Stimulated activated CD4-positive, alpha-beta T cell treated with anti-CD3 and anti-CD28 coated beads, Interleukin-4, amount 100 ng/mL, for 48 hours (primary cell): ENCODE measurements at regions not wholly inside any gene's neighbourhood (a gene's known extent, or its start where the extent isn't known, plus 50 kb on each side); places are given as distances from the start of the nearest gene placed in this dataset.
A peak's percentile ranks its signal among the peaks of the same experiment; 100 is the strongest.

ENCODE experiments used
- DNase-seq, 2 donors: peaks; one replicate each; pipeline ENCODE4 v3.0.0-alpha.2; 2020; ENCODE audit warnings: low read depth in 2 of 2

DNA sequence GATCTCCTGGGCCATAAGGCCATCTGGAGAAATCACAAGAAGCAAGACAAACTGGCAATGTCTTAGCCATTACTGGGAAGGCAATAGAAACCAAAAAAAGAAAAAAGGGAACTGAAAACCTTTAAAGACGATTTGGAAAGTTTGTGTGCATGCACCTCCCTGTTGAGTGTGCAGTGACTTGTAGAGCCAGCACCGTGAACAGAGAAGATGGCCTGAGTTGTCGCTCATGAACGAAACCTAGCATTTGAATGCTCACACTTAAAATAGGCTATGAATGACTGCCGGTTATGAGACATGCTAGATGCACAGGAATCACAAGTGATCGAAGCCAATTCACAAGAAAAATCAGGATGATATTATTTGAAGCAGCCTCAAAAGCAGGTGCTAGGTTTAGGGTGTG lies 151.3 kb upstream of the ADO start:
- DNase-seq = no peak

DNA sequence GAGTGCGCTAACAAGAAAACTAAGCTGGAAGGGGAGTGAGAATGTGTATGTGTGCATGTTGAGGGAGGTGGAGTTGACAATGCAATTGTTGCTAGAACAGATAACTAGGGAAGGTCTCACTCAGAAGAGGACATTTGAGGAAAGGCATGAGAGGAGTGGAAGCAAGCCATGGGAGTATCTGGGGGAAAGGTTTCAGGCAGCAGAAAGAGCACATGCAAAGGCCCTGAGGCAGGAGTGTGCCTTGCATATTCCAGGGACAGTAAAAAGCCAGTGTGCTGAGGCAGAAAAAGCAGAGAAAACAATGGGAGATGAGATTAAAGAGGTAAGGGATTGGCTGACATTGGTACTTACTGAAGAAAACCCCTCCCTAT lies 149.6 kb upstream of the ADO start:
- no peak for DNase-seq

GRCh38 chr10:62655337-62655994 lies 149.1 kb upstream of the ADO start:
- no peak for DNase-seq

- no peak for DNase-seq
Measured at GRCh38 chr10:62657244-62657835, 147.2 kb upstream of the ADO start.

DNA sequence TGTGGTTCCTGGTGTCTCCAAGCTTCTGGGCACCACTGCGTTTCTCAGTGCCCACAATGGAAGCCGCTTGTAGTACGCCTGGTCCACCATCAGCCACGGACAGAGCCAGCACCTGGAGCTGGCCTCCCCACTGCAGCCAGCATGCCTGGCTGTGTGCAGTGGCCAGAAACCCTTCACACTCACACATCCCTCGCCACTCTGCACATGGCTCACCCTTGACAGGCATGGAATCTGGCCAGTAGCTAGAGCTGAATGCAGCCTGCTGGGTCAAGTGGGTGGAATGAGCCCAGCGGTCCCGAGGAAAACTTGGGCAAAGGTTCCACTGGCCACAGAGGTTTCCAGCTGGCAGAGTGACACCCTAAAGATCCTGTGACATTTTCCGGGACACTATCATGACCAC lies 146.0 kb upstream of the ADO start:
- DNase-seq = no peak

GRCh38 chr10:62661143-62661542 lies 143.4 kb upstream of the ADO start:
- no peak for DNase-seq

DNA sequence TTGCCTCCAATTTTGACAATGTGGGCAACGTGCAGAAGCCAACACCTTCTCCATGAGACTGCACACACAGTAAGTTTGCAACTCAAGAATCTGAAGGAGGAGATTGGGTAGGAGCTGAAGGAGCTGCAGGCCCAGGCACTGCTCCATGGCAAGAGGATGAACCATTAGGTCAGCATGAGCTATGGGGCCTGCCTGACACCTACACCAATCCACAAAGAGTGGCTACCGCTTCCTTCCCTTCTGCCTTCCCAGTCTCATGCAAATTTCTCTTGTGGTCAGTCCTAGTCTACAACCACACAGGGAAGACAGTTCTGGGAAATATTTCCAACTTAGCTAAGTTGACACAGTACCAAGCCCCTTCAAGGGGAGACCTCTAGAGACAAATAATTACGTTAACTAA lies 142.0 kb upstream of the ADO start:
- no peak for DNase-seq

DNA sequence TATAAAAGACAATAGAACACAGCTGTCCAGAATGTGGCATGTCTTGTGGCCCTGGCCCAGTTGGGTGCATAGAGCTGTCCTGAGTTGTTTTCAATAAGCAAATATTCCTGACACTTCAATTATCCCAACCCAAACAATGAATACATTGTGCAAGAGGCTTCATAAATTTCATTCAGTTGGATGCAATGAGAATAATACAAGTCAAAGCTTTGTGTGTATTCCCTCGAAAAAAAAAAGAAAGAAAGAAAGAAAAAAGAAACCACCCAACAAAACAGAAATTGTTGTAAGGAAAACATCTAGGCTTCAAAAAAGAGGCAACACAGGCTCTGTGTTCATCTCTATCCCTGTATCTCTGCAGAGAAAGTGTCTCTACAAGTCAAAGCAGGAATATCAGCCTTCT lies 138.7 kb upstream of the ADO start:
- DNase-seq = no peak

- DNase-seq = no peak
Measured at GRCh38 chr10:62666275-62666674, 138.2 kb upstream of the ADO start.

DNA sequence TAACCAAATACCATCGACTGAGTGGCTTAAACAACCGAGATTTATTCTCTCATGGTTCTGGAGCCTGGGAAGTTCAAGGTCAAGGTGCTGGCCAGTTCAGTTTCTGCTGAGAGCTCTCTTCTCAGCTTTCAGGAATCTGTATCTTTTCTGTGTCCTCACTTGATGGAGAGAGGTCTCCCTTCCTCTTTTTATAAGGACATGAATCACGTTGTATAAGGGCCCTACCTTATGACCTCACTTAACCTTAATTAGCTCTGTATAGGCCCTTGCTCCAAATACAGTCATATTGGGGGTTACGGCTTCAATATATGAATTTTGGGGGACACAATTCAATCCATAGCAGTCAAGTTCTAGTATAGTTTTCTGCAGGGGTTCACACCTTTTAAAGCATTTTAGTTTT lies 135.2 kb upstream of the ADO start:
- no peak for DNase-seq

GRCh38 chr10:62671104-62671503 lies 133.4 kb upstream of the ADO start:
- no peak for DNase-seq

GRCh38 chr10:62681211-62681940 lies 123.1 kb upstream of the ADO start:
- peak; percentile 62 to 76 for DNase-seq

GRCh38 chr10:62684911-62685310 lies 119.6 kb upstream of the ADO start:
- DNase-seq = no peak

DNA sequence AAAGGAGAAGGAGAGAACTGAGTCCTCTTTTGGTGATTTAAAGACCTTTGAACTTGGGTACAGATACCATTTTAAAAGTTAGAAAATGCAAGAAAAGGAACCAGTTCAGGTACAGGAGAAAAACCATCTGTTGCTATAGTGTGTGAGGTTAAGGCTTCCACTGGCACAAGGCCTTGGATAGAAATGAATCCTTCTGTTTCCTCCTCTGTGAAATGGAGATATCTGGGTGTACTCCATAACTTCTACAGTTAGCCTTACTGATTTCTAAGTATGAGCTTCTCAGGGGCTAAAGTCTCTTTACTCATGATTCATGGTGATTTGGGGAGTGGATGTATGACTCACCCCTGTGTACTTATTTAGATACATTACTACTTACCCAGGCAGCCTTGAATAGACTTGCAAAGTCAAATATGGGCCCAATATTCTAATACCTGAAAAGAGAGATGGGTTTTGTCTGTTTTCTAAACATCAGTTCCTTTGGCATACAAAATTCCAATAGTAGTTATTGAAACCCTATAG lies 117.2 kb upstream of the ADO start:
- no peak for DNase-seq

DNA sequence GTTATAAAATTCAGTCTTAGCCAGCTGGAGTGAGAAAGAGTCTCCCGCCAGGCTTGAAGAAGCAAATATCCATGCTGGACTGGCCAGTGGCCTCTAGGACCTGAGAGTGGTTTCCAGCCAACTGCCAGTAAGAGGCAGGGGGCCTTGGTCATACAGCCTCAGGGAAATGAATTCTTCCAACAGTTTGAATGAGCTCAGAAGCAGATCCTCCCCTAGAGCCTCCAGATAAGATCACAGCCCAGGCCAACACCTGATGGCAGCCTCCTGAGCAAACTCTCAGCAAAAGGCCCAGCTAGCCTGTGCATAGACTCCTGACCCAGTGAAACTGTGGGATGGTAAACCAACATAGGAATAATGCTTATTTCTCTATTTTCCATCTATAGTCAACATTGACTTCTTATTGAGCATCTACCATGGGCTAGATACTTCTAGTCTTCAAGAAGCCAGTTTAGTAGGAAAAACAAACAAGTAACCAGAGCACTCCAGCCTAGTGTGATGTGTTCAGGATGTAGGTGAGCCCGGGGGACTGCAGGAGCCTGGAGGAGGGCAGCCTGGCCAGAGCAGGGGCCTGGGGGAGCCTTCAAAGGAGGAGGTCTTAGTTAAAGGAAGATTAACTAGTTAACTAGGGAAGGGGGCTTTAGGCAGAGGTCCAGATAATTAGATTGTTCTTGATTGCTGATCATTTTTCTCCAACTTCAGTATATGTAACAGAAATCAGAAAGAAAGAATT lies 115.4 kb upstream of the ADO start:
- no peak for DNase-seq

DNA sequence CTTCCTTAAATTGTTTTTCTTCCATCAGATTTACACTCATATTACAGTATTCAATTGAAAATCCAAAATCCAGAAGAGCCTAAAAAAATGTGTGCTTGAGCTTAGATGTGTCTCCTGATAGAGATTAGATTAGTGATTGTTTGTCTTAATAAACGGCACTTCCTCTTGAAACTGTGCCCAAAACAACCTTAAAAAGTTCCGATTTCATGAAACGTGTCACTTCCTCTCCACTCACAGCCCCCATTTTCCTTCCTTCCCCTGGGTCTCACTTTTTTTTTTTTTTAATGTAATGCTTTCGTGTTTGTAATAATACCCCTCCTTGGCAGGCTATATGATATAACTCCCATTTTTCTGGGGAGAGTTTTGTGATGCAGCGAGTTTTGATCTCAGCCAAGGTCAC lies 114.8 kb upstream of the ADO start:
- DNase-seq = no peak

DNA sequence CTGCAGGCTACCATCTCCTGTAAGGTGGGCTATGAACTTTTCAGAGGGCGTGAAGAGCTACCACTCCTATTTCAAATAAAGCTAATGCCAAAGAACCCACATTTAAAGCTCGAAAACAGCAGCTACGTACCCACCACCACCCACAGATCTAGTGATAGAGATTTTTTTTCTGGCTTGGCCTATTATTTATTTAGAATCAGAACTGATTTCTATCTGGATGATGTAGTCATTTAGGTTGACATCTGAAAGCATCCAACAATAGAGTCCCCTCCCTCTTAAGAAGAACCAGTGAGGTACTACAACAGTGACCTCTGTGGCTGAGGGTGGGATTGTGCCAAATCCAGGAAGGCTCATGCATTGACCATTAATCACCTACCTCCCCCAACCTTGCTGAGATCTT lies 113.8 kb upstream of the ADO start:
- DNase-seq = no peak

DNA sequence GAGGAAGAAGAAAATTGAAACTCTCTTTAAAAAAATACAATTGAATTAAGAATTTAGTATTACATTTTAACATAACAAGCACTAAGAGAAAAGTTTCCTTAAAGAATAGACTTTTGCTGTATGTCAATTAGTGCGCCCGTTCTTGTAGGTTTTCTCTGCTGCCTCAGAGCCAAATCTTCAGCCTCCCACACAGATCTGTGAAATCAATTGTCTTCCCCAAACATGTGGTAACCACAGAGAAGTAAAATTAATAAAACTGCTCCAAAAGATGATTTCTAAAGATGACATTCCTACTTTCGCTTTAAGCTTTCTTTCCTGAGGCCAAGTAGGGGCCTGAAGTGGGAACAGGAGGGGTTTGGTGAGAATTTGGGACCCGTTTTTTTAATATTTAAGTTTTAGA lies 113.2 kb upstream of the ADO start:
- DNase-seq = no peak

DNA sequence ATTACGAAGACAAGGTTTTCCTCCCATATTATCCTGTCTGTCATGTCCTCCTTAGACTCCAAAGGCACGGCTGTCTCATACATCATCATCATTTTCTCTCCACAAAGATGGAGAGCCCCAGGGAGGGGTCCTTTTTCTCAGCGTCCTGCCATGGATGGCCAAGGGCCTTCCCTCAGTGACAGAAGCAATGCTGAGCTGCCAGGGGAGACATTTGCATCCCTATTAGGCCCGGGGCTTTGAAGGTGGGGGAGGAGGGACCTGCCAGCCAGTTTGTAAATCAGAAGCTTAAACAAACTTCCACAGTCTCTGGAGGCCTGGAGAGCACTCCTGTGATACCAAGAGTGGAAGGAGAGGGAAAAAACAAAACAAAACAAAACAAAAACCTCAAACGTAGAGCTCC lies 112.4 kb upstream of the ADO start:
- no peak for DNase-seq

DNA sequence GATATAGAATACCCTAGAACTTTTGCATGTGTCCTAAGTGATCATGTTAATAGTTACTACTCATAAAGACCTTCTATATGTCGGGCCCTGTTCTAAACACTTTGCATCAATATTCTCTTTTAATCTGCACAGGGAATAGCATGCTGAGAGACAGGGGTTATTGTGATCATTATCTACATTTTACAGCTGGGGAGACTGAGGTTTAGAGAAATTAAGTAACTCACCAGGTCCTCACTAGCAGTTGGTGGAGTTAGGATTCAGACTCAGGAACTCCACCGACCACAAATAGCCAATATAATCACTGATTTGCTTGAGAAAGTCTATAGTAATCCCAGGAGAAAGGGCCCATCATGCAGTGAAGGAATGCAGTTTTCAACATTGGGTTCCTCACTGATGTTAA lies 111.2 kb upstream of the ADO start:
- no peak for DNase-seq

- no peak for DNase-seq
Measured at GRCh38 chr10:62694537-62695126, 109.9 kb upstream of the ADO start.

DNA sequence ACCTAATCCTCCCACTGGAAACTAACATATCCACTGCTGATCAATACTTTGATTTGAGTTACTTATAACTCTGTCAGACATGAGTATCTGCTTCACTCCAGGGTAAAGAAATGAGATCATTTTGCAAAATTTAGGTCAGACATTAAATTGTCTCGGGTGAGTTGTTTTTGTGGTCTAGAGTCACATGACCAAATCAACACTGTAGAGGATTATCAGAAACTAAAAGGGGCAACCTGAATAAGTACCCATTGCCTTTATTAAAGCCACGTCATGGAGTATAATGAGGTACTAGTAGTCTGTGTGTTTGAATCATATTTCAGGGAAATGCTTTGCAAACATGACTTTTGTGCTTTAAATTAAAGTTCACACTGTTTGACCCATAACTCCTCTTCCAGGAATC lies 107.7 kb upstream of the ADO start:
- no peak for DNase-seq
